GM23338 (cell line): ENCODE measurements at regions not wholly inside any gene's neighbourhood (a gene's known extent, or its start where the extent isn't known, plus 50 kb on each side); places are given as distances from the start of the nearest gene placed in this dataset.

ENCODE experiments used
- ATAC-seq: fragments of 200-7000 bp; cut with Tn5 transposase; 3 replicates; pipeline ENCODE4 v1.9.1; 2020
- DNase-seq: peaks from one replicate; pipeline ENCODE4 v3.0.0-alpha.2; 2015; ENCODE audit warnings: low spot score
- H2AFZ ChIP-seq: fragments of 200-600 bp; sonication (generic); 2 replicates; pipeline ENCODE4 v1.8.0; 2016; ENCODE audit warnings: antibody characterized with exemption, mild to moderate bottlenecking, moderate library complexity
- H3F3A ChIP-seq: fragments of 200-600 bp; sonication (generic); replicated peaks from 2 replicates; pipeline ENCODE4 v1.8.0; 2017; ENCODE audit warnings: antibody characterized with exemption, mixed run types, low read depth
- H3K27ac ChIP-seq: fragments of 200-600 bp; sonication (generic); 2 replicates; pipeline ENCODE4 v1.6.1; 2016; ENCODE audit warnings: low read depth
- H3K27me3 ChIP-seq: fragments of 200-600 bp; sonication (generic); 2 replicates; pipeline ENCODE4 v1.8.0; 2016; ENCODE audit warnings: mild to moderate bottlenecking, mixed run types, moderate library complexity; ENCODE audit not compliant: insufficient read depth
- H3K36me3 ChIP-seq: fragments of 200-600 bp; sonication (generic); 2 replicates; pipeline ENCODE4 v1.8.0; 2016; ENCODE audit warnings: mild to moderate bottlenecking; ENCODE audit not compliant: insufficient read depth
- H3K4me1 ChIP-seq: fragments of 200-600 bp; sonication (generic); 2 replicates; pipeline ENCODE4 v1.8.0; 2016; ENCODE audit warnings: mild to moderate bottlenecking, moderate library complexity; ENCODE audit not compliant: insufficient read depth
- H3K4me2 ChIP-seq: fragments of 200-600 bp; sonication (generic); 2 replicates; pipeline ENCODE4 v1.7.1; 2017; ENCODE audit warnings: mixed run types
- H3K4me3 ChIP-seq: fragments of 200-600 bp; sonication (generic); 2 replicates; pipeline ENCODE4 v1.6.1; 2016; ENCODE audit warnings: mixed run types
- H3K79me2 ChIP-seq: fragments of 200-600 bp; sonication (generic); replicated peaks from 2 replicates; pipeline ENCODE4 v1.8.0; 2017; ENCODE audit warnings: mild to moderate bottlenecking; ENCODE audit not compliant: insufficient read depth
- H3K9me2 ChIP-seq: fragments of 200-600 bp; sonication (generic); 2 replicates; pipeline ENCODE4 v1.8.0; 2017; ENCODE audit not compliant: insufficient read depth
- H4K20me1 ChIP-seq: fragments of 200-600 bp; sonication (generic); replicated peaks from 2 replicates; pipeline ENCODE4 v1.8.0; 2017; ENCODE audit warnings: mild to moderate bottlenecking; ENCODE audit not compliant: insufficient read depth
- H3K27ac Mint-ChIP-seq: 2 replicates; pipeline ENCODE4 v1.8.0; 2020; ENCODE audit warnings: inconsistent platforms, mild to moderate bottlenecking, moderate library complexity, mixed read lengths
- H3K27me3 Mint-ChIP-seq: 3 replicates; pipeline ENCODE4 v1.8.0; 2022; ENCODE audit warnings: low read depth, mild to moderate bottlenecking, moderate library complexity, mixed read lengths, inconsistent platforms; ENCODE audit not compliant: insufficient read depth, poor library complexity
- H3K36me3 Mint-ChIP-seq: 3 replicates; pipeline ENCODE4 v1.8.0; 2021; ENCODE audit warnings: low read depth, mild to moderate bottlenecking, inconsistent platforms, moderate library complexity, mixed read lengths
- H3K4me1 Mint-ChIP-seq: 3 replicates; pipeline ENCODE4 v1.8.0; 2020; ENCODE audit warnings: mild to moderate bottlenecking, inconsistent platforms, mixed read lengths
- H3K4me3 Mint-ChIP-seq: 3 replicates; pipeline ENCODE4 v1.8.0; 2021; ENCODE audit warnings: moderate library complexity, mild to moderate bottlenecking, inconsistent platforms, mixed read lengths
- H3K9me3 Mint-ChIP-seq: 3 replicates; pipeline ENCODE4 v1.8.0; 2020; ENCODE audit warnings: moderate library complexity, mild to moderate bottlenecking, inconsistent platforms, mixed read lengths
- CTCF ChIP-seq, 2 experiments: fragments of 200-600 bp in 1 of 2; sonication (generic) in 1 of 2; conservative IDR thresholded peaks; 2 replicates each; pipeline versions ENCODE4 v1.5.1 to v1.6.1; 2016 to 2017; ENCODE audit warnings: antibody characterized with exemption in 2 of 2, low read depth in 2 of 2, mild to moderate bottlenecking in 2 of 2, moderate library complexity in 1 of 2
- ETS1 ChIP-seq: IDR thresholded peaks from 2 replicates; pipeline ENCODE4 v1.6.1; 2016; ENCODE audit warnings: antibody characterized with exemption
- POLR2AphosphoS5 ChIP-seq: IDR thresholded peaks from 2 replicates; pipeline ENCODE4 v1.6.1; 2016; ENCODE audit warnings: antibody characterized with exemption, low read depth
- REST ChIP-seq: IDR thresholded peaks from one replicate; pipeline ENCODE4 v1.6.1; 2018; ENCODE audit warnings: antibody characterized with exemption; ENCODE audit not compliant: unreplicated experiment
- ZNF114 ChIP-seq: fragments of 250-450 bp; sonication (Bioruptor Pico); IDR thresholded peaks from 2 replicates; pipeline ENCODE4 v1.5.0; 2020; ENCODE audit warnings: mild to moderate bottlenecking, moderate library complexity
- ZNF462 ChIP-seq: fragments of 250-450 bp; sonication (Bioruptor Pico); IDR thresholded peaks from 2 replicates; pipeline ENCODE4 v1.5.0; 2020; ENCODE audit warnings: mild to moderate bottlenecking, moderate library complexity

GRCh38 chr15:36263666-36264065, 315.8 kb upstream of the CDIN1 start:
- no peak for DNase-seq
- no peak for ATAC-seq
- no peaks in the 10 kb centered on the region for H3K79me2 ChIP-seq
- Mint-ChIP-seq H3K9me3 (no peaks in the 10 kb centered on the region), H3K27me3 (peaks cover 3% of the 10 kb centered on the region), H3K27ac (no peak overlapping the region), H3K4me3 (no peak overlapping the region), H3K4me1 (peaks cover 4% of the 10 kb centered on the region), H3K36me3 (no peaks in the 10 kb centered on the region)
- no peaks in the 10 kb centered on the region for H4K20me1 ChIP-seq
- no peak overlapping the region for H3K27ac ChIP-seq
- no peaks in the 10 kb centered on the region for H3K4me1 ChIP-seq
- no peak overlapping the region for H3K4me3 ChIP-seq
- TF ChIP-seq ETS1 (no peak), POLR2AphosphoS5 (no peak), ZNF114 (no peak), CTCF (conservative IDR thresholded peaks at IDR 0.05; ENCODE audit: low read depth in 2 of 2) (no peak), REST (no peak), ZNF462 (CRISPR knock-in tag) (no peak)
- no peaks in the 10 kb centered on the region for H3K36me3 ChIP-seq
- H3K4me2 ChIP-seq = no peak overlapping the region
- H3K9me2 ChIP-seq = no peaks in the 10 kb centered on the region
- no peaks in the 10 kb centered on the region for H3F3A ChIP-seq
- H2AFZ ChIP-seq = no peak overlapping the region
- H3K27me3 ChIP-seq = no peaks in the 10 kb centered on the region
